Activated CD4-positive, CD25-positive, alpha-beta regulatory T cell treated with anti-CD3 and anti-CD28 coated beads, Interleukin-2, amount 50 U/mL, for 16 hours (primary cell): ENCODE measurements at regions not wholly inside any gene's neighbourhood (a gene's known extent, or its start where the extent isn't known, plus 50 kb on each side); places are given as distances from the start of the nearest gene placed in this dataset.

ENCODE experiments used
- DNase-seq: peaks from one replicate; pipeline ENCODE4 v3.0.0-alpha.2; 2020; ENCODE audit warnings: low read depth, low spot score

DNA sequence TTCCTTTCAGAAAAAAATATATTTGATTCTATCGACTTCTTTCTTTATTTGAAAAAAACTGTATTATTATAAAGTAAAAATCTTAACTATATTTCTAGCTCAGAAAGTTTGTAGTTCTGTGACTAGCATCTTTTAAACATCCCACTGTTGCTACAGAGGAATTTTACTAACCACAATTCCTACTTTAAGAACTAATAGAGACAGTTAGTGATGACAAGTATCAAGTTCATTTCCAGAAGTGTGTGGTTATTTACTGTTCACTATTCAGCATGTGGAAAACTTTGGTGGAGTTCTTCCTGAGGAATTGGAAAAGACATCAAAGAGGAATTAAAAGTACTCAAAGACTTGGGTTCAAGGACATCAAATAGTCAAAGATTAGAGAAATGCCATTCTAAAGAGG is 524.1 kb upstream of the CBLB start:
- DNase-seq, result no peak

DNA sequence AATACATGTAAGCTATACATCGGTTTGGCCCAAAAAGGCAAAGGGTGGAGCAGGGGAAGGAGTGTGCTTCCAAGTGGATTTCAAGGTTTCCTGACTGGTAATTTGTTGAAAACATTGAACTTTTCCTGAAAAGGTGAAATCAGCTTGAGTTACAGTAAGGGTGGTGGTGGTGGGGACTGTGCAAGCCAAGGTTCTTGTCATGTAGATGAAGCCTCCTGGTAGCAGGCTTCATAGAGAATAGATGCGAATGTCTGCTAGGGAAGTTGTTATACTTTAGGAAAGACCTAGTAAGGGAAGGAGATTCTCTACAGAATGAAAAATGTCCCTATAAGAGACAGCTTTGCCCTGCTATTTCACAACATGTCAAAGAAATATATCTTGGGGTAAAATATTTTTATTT is 528.2 kb upstream of the CBLB start:
- no peak for DNase-seq

DNA sequence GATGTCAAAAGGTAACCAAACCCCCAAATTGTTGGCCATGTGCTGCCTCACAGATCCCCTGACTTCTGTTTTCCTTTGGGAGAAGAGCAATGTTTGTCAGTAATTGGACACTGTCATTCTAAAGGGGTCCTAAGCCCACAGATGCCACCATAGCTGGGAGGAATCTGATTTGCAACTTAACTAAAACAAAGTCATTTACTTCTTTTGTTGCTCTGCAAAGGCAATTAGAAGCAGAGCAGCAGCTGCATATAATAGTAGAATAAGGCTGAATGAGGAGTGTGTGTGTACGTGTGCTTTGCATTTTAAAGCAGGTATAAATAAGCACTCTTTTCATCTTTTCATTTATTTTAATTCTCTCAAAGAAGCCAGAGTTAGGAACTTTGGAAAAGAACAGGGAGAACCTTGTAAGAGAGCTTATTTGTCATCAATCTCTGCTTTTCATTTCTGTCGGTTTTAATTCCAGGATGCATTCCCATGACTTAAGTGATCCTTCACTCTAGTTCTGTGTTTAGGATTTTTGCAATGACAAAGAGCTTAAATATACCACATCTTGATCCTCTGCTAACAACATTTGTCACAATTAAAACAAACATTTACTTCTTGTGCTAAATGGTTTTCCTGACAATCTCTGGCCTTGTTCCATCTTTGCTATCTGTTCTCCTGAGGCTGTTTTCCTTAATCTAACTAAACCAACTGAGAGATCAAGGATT is 530.2 kb upstream of the CBLB start:
- DNase-seq, result no peak

DNA sequence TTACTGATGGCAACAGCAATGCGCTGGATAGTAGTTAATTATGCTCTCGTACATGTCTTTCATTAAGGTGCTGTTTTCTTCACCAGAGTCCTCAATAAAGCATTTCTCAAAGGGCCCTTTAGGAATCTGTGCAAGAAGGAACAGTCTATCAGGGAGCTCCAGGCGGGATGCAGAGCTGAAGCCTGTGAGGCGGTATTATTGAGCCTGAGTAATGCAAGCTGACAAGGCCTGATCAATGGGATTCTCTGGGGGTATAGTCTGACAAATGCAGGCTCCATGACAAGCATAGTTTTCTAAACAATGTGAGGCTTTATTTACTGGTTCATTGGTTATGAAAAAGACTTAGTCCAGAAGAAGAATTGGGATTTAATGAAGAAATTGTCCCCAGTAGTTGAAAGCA is 530.9 kb upstream of the CBLB start:
- DNase-seq, result no peak

DNA sequence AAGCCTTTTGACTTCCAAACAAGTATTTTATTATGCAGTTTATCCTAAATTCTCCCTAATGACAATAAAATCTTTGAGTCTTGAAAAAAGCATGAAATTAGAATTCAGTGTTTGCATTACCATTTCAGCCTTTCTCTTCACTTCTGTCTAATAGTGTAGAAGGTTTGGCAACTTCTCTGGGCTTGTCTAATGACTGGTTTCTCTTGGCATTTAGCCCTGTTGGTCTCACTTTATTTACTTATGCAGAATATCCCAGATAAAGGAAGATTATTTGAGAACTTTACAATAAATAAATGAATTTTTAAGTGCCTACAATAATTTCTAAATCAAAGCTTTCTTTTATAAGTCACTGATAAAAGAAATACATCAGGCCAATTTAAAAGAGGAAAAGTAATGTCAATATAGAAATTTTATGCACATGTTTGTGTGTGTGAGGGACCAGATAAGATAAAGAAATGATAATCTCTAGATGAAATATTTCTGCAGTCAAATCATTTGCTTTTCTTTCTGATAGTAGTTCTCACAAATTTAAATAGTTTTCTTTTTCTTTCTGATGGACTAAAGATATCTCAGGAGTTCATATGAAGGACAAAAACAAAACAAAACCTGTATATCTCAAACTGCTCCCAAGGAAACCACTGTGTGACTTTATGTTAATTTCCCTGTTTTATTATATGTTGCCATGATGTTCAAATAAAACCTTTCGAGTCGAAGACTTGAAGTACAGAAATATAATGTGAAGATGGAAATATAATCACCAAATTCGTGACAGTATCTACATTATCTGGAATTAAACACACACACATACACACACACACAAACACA is 533.1 kb upstream of the CBLB start:
- no peak for DNase-seq

DNA sequence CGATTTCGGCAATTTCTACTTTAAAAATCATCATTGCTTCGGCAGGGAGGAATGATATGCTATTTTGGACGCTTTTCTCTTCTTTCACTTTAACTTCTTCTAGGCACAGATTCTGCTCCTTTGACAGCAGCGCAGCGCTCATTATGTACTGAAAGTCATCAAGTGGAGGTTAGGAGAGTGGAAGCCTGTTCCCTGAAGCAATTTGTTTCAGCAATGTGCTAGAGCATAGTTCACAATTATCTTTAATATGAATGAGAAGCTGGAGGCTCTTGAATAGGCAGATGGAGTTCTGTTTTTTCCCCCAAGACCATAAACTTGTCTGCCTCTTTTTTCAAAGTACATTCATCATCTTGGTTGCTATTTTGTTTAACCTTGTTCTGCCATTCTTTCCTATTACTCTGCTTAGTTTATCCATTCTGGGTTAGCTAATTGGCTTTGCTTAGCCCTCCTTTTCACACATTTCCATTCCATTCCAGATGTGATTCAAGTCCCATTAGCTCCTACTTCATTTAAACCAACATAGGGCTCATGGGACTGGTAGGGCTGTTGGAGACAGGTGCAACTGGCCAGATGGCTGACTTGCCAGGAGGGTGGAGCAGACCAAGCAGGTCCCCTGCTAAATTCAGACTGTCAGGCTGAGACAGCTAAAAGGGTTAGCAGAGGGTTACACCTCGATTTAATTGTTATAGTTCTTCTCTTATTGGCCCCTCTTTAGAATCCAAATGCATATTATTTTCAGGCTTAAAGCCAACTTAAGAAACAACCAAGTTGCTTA is 534.7 kb upstream of the CBLB start:
- no peak for DNase-seq

DNA sequence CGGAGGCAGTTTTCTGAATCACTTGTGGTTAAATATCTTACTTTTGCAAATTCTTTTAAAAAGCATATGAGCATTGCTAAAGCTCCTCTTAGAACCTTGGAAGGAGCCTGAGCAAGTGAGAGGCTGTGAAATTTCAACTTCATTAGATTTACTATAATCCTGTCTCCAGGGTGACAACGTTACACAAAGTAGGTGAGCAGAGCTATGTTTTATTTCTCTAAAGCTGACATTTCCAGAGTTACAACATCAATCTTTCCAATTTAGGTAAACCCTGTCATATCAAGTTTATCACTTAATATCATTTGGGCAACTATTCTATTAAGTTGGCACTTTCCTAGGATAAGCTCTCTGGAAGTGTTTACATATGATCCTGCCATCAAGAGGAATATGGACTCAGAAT is 544.9 kb upstream of the CBLB start:
- DNase-seq, result no peak

DNA sequence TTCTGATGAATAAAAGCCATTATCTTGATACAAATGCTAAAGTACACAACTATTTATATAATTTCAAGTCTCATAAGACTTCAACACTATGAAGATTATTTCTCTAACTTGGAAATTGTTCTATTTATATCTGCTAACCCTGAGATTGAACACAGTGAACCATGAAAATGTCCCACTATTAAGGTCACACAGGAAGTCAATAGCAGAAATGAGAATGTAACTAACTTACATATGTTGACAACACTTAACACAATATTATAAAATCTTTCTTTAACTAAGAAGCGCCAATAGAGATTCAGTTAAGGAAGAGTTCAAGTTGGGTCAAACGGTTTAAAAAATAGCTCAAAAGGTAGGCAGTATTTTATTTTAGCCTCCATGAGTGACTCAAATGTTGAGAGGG is 551.8 kb upstream of the CBLB start:
- DNase-seq, result no peak

DNA sequence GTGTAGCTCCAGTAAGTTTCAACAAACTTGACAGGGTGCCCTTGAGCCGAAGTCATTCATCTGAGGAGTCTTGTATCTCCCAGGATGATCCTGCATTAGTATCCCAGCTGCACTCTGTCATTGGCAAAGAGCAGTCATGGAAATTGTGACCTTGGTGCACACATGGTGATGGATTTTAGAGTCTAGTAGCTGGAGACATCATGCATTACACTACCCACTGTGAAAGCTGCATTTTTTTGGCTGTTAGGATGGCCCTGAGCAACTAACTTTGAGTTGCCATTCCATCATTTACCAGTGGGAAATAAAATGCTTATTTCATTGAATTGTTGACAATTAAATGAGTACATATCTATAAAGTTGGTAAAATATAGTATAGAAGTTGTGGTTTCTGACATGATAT is 552.6 kb upstream of the CBLB start:
- DNase-seq, result no peak

DNA sequence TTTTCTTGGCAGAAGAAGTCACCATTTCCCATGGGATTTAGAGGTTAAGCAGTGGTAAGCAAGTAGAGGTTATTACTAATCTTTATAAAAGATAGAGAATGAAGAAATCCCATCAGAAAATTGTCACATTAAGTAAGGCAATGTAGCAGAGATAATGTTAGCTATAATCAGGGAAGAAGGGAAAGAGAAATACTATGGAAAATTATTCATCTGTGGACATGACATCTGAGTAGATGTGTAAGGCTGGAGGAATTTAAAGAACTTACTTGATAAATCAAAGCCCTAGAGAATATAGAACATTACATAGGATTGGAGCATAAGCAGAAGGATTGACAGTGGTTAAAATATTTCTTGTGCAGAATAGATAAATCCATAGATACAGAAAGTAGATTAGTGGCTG is 553.1 kb upstream of the CBLB start:
- DNase-seq, result no peak

DNA sequence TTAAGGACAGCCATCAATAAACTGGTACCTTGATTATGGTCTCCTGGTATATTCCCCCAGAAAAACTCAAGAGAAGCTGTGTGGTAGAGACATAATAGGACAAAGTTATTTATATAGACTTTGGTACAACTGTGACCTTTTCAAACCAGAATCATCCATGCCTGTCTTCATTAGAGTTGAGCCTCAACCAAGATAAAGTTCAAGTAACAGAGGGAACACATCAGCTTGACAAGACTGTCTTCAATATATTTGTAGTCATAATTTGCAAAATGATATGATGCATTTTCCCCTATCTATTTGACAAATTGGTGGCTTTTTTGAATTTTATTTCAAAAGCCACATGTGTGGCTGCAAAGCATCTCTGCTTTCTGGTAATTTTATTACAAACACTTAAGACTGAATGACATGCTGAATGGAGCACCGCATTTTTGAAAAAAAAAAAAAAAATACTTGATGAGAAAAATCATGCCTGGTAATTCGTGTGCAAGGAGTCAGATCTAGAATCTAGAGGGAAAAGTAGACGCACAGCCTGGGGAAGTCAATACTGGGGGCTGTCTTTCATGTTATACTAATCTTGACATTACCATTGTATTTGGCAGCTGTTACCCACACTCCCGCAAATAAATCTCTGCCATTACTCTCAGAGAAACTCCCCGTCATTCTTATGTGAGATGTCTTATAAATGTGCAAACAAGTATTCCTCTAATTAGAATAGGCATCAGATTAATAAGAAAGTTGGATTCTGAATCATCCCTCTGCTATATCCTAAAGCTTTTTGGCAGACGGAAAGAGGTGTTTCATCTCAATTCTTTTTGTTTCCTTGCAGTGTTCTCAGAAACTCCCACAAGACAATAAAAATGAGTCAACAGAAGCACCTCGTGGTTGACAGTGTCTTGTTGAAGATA is 554.8 kb upstream of the CBLB start:
- no peak for DNase-seq

DNA sequence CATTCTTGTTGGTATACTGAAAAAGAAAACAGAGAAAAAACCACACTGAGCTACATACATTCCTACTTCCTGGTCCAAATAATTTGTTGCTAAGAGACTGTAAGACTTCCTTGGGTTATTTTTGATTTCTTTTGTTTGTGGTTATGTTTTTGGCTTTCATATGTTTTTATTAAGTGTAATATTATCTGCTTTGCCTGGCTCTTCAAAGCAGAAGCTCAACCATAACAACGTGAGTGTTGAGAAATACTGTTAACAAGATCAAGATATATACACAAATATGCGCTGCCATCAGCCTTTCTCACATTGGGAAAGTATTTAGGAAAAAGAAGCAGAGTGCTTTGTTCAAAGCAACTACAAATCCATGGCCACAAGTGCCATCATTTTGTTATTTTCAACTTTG is 556.2 kb upstream of the CBLB start:
- DNase-seq, result no peak

DNA sequence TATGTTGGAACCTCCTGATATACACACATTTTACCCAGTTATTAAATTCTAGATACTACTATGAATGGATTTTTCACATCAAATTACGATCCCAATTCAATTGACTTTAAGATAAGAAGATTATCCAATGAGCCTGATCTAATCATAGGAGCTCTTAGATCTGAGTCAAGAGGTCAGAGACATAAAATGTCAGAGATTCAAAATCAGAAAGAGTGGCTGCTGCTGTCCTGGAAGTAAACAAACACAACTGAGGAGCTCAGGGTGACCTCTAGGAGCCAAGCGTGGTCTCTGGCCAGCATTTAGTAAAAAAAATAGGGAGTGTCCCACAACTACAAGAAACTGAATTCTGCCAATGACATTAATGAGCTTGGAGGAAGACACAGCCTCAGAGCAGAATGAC is 557.1 kb upstream of the CBLB start:
- no peak for DNase-seq

DNA sequence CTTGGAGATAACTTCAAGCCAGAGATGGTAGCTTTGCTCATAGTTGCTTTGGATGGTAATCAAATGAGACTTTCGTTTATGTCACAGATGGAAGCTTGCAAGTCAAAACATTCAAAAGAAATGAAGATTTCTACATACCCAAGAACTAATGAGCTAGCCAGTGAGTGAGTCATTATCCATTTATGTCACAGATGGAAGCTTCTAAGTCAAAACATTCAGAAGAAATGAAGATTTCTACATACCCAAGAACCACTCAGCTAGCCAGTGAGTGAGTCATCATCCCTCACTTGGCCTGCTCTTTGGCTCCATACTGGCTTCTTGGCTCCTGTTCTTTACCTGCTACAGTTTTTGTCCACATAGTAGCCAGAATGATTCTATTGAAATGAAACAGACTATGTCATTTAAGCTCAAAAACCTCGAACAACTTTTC is 559.8 kb upstream of the CBLB start:
- no peak for DNase-seq

DNA sequence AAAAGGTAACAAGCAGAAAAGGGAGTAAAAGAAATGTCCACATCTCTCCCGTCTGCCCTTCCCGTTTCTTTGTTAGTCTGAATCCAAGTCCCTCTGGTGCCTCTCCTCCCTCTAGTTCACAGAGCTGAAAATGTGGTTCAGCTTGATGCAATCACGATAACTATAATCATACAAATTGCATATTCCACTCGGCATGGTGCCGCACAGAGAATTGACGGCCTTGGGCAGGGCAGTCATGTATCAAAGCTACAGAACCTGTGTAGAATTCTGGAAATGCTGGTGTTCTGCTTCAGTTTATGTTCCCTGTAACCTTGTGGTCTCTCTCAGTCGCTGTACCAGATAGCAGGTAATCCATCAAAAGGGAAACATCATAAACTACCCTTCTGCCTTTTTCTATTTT is 562.9 kb upstream of the CBLB start:
- DNase-seq, result no peak

DNA sequence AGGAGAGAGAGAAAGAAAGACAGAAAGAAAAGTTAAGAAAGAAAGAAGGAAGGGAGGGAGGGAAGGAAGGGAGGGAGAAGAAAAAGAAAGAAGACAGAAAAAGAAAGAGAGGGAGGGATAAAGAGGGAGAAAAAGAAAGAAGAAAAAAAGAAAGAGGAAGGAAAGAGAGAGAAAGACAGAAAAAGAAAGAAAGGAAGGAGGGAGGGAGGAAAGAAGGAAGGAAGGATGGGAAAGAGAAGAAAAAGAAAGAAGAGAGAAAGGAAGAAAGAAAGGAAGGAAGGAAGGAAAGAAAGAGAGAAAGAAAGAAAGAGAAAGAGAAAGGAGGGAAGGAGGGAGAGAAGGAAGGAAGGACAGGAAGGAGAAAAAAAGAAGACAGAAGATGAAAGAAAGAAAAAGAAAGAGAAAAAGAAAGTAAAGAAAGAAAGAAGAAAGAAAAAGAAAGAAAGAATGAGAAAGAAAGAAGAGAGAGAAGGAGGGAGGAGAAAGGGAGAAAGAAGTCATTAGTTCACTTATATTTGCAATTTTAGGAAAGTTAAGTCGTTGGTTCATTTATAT is 567.2 kb upstream of the CBLB start:
- DNase-seq, result no peak

DNA sequence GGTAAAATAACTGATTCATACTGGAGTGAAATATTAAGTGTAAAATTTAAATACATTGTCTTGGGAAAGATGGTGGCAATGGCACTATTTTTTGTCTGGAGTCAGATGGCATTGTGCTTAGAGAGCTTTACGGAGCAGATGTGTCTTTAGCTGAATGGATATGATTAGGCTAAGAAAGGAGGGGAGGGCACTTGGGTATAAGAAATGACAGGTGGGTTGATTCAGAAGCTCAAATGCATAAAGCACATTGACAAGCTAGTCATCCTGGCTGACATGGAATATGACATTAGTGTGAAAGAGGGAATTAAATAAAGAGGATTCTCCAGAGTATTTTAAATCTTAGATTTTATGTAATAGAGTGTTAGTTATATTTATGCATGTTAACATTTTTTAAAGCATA is 570.1 kb upstream of the CBLB start:
- no peak for DNase-seq

DNA sequence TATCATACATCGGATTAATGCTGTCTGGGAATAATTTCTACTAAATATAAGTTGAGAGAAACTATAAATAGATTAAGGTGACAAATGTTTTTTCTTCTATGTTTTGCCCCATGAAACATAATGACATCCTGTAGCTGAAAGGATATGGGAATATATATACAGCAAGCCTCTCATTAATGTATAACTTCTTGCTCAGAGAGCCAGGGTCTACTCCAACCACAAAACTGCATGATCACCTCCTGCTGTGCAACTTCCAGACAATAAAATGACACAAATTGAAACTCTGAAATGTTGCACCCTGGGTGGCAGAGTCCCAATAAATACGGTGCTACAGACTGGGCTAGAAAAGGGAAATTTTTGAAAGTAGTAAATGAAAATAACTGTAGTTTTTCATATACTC is 571.9 kb upstream of the CBLB start:
- no peak for DNase-seq

DNA sequence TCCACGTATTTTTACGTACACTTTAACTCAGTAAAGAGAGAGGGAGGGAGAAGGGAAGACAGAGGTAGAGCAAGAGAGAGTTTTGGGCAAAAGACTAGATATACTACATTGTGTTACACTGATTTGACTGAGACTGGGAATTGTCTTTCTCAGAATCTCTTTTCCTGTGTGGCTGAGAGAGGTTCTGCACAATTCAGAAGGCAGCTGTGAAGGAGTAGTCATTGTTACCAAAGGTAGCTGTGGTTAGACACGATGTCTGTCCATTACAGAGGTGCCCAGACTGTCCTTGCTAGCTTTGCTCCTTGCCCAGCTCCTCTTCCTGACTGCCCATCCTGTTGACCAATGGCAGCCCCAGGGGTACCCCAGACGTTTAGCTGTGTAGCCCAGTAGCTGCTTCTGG is 577.5 kb upstream of the CBLB start:
- DNase-seq, result no peak

DNA sequence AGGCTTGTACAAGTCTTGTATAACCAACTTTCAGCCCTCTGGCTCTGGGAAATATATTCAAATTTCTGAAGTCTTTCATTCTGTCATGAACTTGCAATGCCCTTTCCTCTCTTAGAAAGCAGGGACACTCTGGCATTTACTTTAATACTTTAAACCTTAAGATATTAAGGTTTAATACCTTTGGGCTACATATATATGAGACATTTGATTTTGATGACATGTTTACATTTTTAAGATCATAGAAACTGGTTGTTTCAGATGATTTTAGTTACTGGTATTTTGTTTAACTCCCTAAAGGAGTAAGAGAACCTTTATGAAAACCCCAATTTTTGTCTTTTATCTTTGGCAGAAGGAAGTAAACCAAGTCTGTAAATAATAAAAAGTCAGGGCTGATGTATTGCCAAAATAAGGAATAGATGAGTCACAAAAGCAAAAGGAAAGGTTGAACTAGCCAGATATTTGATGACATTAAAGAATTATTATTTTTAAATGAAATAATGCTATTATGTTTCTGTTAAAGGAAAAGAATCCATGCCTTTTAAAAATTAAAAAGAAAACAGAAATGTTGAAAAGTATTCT is 579.0 kb upstream of the CBLB start:
- DNase-seq, result no peak
